SIG-M5 (cell line): ENCODE measurements at regions not wholly inside any gene's neighbourhood (a gene's known extent, or its start where the extent isn't known, plus 50 kb on each side); places are given as distances from the start of the nearest gene placed in this dataset.

Source experiments
- DNase-seq: peaks from one replicate; lab custom pipeline; 2025; lab: John Stamatoyannopoulos, UW

DNA sequence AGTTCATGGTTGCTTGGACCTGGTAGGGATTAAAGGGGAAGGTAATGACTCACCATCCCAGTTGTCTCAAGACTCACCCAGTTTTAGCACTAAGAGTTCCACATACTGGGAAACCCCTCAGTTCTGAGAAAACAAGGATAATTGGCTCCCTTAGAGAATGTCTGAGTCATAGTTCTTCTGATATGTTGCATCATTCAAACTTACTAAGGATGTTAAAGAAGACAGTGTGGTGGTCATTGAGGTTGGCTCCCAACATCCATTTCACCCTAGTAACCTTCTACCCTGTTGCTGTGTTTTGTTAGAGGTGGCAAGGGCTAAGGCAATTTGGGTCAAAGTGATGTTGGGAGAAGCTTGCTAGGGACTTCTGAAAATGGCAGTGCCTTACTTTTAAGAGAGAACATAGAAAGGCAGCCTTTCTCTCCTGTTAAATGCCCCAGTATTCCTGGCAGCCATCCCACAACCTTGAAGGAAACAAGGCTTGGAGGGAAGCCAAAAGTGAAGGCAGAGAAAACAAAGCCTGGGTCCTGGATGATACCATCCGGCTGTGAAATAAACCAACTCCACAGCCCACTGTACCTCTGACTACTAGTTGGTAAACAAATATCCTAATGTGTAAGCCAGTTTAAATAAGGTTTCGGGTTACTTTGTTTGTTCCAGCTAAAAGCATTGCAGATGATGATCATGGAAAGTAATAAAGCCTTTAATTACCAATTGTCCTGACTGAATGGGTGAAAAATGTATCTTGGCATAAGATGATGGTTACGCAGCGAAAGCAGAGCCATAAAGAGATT is 80.4 kb upstream of the ADAMTSL1 start:
- DNase-seq, result no peak

- DNase-seq, result no peak
Observed at GRCh38 chr9:18394847-18395351, 79.1 kb upstream of the ADAMTSL1 start.

- no peak for DNase-seq
Observed at GRCh38 chr9:18396102-18396728, 77.7 kb upstream of the ADAMTSL1 start.

DNA sequence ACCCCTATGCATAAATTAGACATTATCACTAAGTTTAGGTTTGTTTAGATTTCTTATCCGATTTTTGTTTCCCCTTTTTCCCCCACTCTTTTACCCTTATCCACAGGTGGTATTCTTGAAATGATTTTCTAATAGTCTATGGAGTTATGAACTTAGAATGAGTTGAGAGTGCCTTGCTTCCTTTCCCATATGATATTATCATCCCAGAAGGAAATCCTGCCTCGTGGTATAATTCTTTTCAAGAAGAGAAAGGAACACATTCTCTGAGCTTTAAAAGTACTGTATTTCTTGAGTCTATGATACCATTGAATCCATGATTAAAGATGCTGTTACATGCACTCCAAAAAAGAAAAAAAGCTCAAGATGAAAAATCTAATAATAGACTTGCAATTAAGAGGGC is 76.9 kb upstream of the ADAMTSL1 start:
- no peak for DNase-seq

DNA sequence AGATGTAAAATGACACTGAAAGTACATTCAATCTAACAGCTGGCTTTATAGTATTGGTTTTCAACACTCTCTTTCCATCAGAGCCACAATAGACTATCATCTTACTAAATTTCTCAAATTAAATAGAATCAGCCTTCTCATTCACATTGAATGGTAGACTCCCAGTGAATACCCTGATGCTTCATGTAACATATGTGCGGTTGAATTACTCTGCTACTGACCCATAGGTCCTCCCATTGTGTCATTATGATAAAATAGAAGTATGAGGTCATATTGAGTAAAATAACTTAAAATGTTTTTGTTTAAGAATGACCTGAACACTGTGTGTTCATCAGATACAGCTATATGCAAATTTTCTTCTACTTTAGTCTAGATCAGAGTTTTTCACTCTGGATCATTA is 75.9 kb upstream of the ADAMTSL1 start:
- DNase-seq, result no peak

GRCh38 chr9:18404434-18405029 is 69.4 kb upstream of the ADAMTSL1 start:
- DNase-seq, result no peak

DNA sequence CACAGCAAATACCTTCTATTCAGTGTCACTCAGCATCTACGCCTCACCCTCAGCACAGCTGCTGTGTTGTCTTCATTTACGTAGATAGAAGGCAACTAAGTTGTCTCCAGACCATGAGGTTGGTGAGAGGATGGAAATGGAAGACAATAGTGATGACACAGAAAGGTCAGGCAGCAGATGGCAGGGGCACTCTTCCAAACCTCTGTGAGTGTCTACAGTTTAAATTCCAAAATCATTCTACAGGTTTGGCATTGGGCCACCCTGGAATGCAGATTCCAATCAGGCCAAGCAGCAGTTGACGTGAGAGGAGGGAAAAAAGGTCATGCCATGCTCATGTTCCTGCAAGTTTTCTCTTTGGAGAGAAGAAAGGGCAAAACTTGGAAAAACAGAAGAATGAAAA is 68.7 kb upstream of the ADAMTSL1 start:
- no peak for DNase-seq

GRCh38 chr9:18410983-18411382 is 63.0 kb upstream of the ADAMTSL1 start:
- DNase-seq, result no peak

GRCh38 chr9:18421391-18421790 is 52.6 kb upstream of the ADAMTSL1 start:
- no peak for DNase-seq

- no peak for DNase-seq
Observed at GRCh38 chr9:18422296-18423036, 51.5 kb upstream of the ADAMTSL1 start.

- no peak for DNase-seq
Observed at GRCh38 chr9:18423791-18424531, 50.0 kb upstream of the ADAMTSL1 start.
